B cell (primary cell): ENCODE measurements at regions not wholly inside any gene's neighbourhood (a gene's known extent, or its start where the extent isn't known, plus 50 kb on each side); places are given as distances from the start of the nearest gene placed in this dataset.

Source experiments
- ATAC-seq: fragments of 200-7000 bp; cut with Tn5 transposase; one replicate; pipeline ENCODE4 v1.10.0; 2021; ENCODE audit warnings: low read depth, mild to moderate bottlenecking, moderate number of reproducible peaks, moderate library complexity
- CTCF ChIA-PET: fragments of 350-600 bp; sonication (Branson Sonifier 250); formaldehyde crosslinking; loops from one replicate; lab custom pipeline; 2021; ENCODE audit warnings: antibody characterized with exemption, inconsistent platforms; lab: Charles Lee
- POLR2A ChIA-PET: fragments of 350-600 bp; sonication (Branson Sonifier 250); formaldehyde crosslinking; loops from one replicate; lab custom pipeline; 2021; ENCODE audit warnings: antibody characterized with exemption; lab: Charles Lee
- DNase-seq: peaks from one replicate; pipeline ENCODE4 v3.0.0; 2013
- H2AFZ ChIP-seq: 2 replicates; pipeline ENCODE4 v1.6.1; 2012; ENCODE audit warnings: mild to moderate bottlenecking, low read depth, low read length; ENCODE audit not compliant: insufficient read depth, poor library complexity, severe bottlenecking
- H3K27ac ChIP-seq, 2 donors: 1 replicate in 1 of 2; 2 replicates in 1 of 2; pipeline ENCODE4 v1.5.1; 2012 to 2013; ENCODE audit warnings: low read length in 2 of 2, mild to moderate bottlenecking in 2 of 2, moderate library complexity in 1 of 2
- H3K27me3 ChIP-seq, 4 experiments: fragments of 200-600 bp in 1 of 4; sonication (generic) in 1 of 4; replicated peaks in 1 of 4; 1 replicate in 2 of 4; 2 replicates in 2 of 4; pipeline versions ENCODE4 v1.6.1 to v1.7.0; 2013 to 2016; ENCODE audit warnings: low read length in 3 of 4, mild to moderate bottlenecking in 2 of 4, mixed read lengths in 1 of 4, moderate library complexity in 1 of 4; ENCODE audit not compliant: insufficient read depth in 4 of 4, control insufficient read depth in 3 of 4; ENCODE audit errors: control extremely low read depth in 1 of 4
- H3K36me3 ChIP-seq, 2 experiments: replicated peaks in 1 of 2; 1 replicate in 1 of 2; 2 replicates in 1 of 2; pipeline versions ENCODE4 v1.6.1 to v1.7.1; 2013; ENCODE audit warnings: low read length in 1 of 2; ENCODE audit not compliant: insufficient read depth in 2 of 2, control insufficient read depth in 1 of 2; ENCODE audit errors: control extremely low read depth in 1 of 2, extremely low read depth in 1 of 2
- H3K4me1 ChIP-seq, 2 donors: fragments of 200-600 bp in 1 of 2; sonication (generic) in 1 of 2; 1 replicate in 1 of 2; 2 replicates in 1 of 2; pipeline versions ENCODE4 v1.5.1 to v1.6.1; 2013 to 2017; ENCODE audit warnings: low read length in 2 of 2; ENCODE audit not compliant: control insufficient read depth in 2 of 2, insufficient read depth in 2 of 2
- H3K4me2 ChIP-seq: replicated peaks from 2 replicates; pipeline ENCODE3; 2012; ENCODE audit warnings: mild to moderate bottlenecking, low read depth, low read length; ENCODE audit not compliant: poor library complexity, severe bottlenecking
- H3K4me3 ChIP-seq, 5 experiments: fragments of 200-600 bp in 1 of 5; sonication (generic) in 1 of 5; 1 replicate in 3 of 5; 2 replicates in 2 of 5; pipeline versions ENCODE4 v1.5.1 to v1.7.0; 2011 to 2016; ENCODE audit warnings: low read length in 4 of 5, mild to moderate bottlenecking in 4 of 5, low read depth in 2 of 5, control low read depth in 1 of 5, moderate library complexity in 1 of 5; ENCODE audit not compliant: insufficient read depth in 1 of 5; ENCODE audit errors: control extremely low read depth in 1 of 5, extremely low read depth in 1 of 5
- H3K79me2 ChIP-seq: fragments of 200-600 bp; sonication (generic); one replicate; pipeline ENCODE4 v1.6.0; 2016; ENCODE audit warnings: low read length; ENCODE audit not compliant: control insufficient read depth, insufficient read depth
- H3K9ac ChIP-seq: fragments of 200-600 bp; sonication (generic); 2 replicates; pipeline ENCODE4 v1.6.1; 2017; ENCODE audit warnings: mild to moderate bottlenecking, low read length, moderate library complexity
- H3K9me3 ChIP-seq, 3 donors: one replicate each; pipeline versions ENCODE4 v1.6.1 to v1.7.1; 2013; ENCODE audit warnings: low read length in 2 of 3; ENCODE audit not compliant: control insufficient read depth in 2 of 3, insufficient read depth in 1 of 3; ENCODE audit errors: control extremely low read depth in 1 of 3
- H4K20me1 ChIP-seq: 2 replicates; pipeline ENCODE4 v1.6.0; 2012; ENCODE audit warnings: mild to moderate bottlenecking, low read length; ENCODE audit not compliant: insufficient read depth, control insufficient read depth, poor library complexity, severe bottlenecking
- H3K27ac Mint-ChIP-seq: one replicate; pipeline ENCODE4 v1.8.0; 2021; ENCODE audit warnings: mixed read lengths
- H3K27me3 Mint-ChIP-seq: one replicate; pipeline ENCODE4 v1.8.0; 2021; ENCODE audit warnings: mixed read lengths
- H3K4me1 Mint-ChIP-seq: one replicate; pipeline ENCODE4 v1.8.0; 2021; ENCODE audit warnings: mixed read lengths
- H3K4me3 Mint-ChIP-seq: one replicate; pipeline ENCODE4 v1.8.0; 2021; ENCODE audit warnings: mixed read lengths
- H3K9me3 Mint-ChIP-seq: one replicate; pipeline ENCODE4 v1.8.0; 2022; ENCODE audit warnings: mixed read lengths; ENCODE audit not compliant: insufficient read depth
- CTCF ChIP-seq: fragments of 200-600 bp; IDR thresholded peaks from one replicate; pipeline ENCODE4 v1.8.0; 2022; ENCODE audit warnings: antibody characterized with exemption, mild to moderate bottlenecking
- EZH2 ChIP-seq: IDR thresholded peaks from 2 replicates; pipeline ENCODE4 v1.6.1; 2012; ENCODE audit warnings: borderline replicate concordance, low read depth, mild to moderate bottlenecking, moderate library complexity, low read length; ENCODE audit not compliant: insufficient read depth, poor library complexity, severe bottlenecking
- WGBS: methylation state at CpG from one replicate; pipeline ENCODE4 v1.1.5; 2013; ENCODE audit warnings: missing lambda C conversion rate; ENCODE audit not compliant: insufficient coverage; 5-methylcytosine and 5-hydroxymethylcytosine counted together
- intact Hi-C: fragments of 100-400 bp; cut with micrococcal nuclease; formaldehyde crosslinking; loops from one replicate; pipeline ENCODE4 v1.10.0; 2022

- Histone ChIP-seq H3K4me3 (no peak overlapping the region), H3K79me2 (no peaks in the 10 kb centered on the region), H4K20me1 (no peaks in the 10 kb centered on the region), H3K36me3 (no peaks in the 10 kb centered on the region), H3K4me1 (no peaks in the 10 kb centered on the region), H3K9ac (no peak overlapping the region), H3K4me2 (no peak overlapping the region), H2AFZ (no peak overlapping the region), H3K27ac (no peak overlapping the region), H3K9me3 (peaks cover 0 to 2% (median 0%) of the 10 kb centered on the region in 3 donors), H3K27me3 (no peaks in the 10 kb centered on the region)
- POLR2A ChIA-PET: no interaction called here
- intact Hi-C loops: no loop called here
- H3K9me3 Mint-ChIP-seq: no peaks in the 10 kb centered on the region
- CTCF ChIA-PET: no interaction called here
- no peak for DNase-seq
- H3K27me3 Mint-ChIP-seq: no peaks in the 10 kb centered on the region
- H3K4me1 Mint-ChIP-seq: no peaks in the 10 kb centered on the region
- no peak overlapping the region for H3K4me3 Mint-ChIP-seq
- TF ChIP-seq EZH2 (no peak), CTCF (no peak)
- no CpG with 5 or more reads among the region's 2 CpGs for WGBS
- no peak for ATAC-seq
- no peak overlapping the region for H3K27ac Mint-ChIP-seq
Measured at GRCh38 chr14:38070061-38070588, 137.6 kb upstream of the SSTR1 start.

- Histone ChIP-seq H3K4me2 (no peak overlapping the region), H3K27me3 (no peaks in the 10 kb centered on the region), H3K36me3 (no peaks in the 10 kb centered on the region), H3K9ac (no peak overlapping the region), H3K27ac (no peak overlapping the region), H3K9me3 (peaks cover 0 to 3% (median 0%) of the 10 kb centered on the region in 3 donors), H3K79me2 (no peaks in the 10 kb centered on the region), H3K4me3 (no peak overlapping the region), H3K4me1 (no peaks in the 10 kb centered on the region), H2AFZ (no peak overlapping the region), H4K20me1 (no peaks in the 10 kb centered on the region)
- ChIA-PET CTCF (no interaction called here), POLR2A (no interaction called here)
- Mint-ChIP-seq H3K27me3 (no peaks in the 10 kb centered on the region), H3K27ac (no peak overlapping the region), H3K4me3 (no peak overlapping the region), H3K9me3 (no peaks in the 10 kb centered on the region), H3K4me1 (no peaks in the 10 kb centered on the region)
- WGBS: no CpG with 5 or more reads among the region's 4 CpGs
- ATAC-seq (no peak), DNase-seq (no peak)
- no peak for TF ChIP-seq EZH2
- TF ChIP-seq CTCF: no peak
- intact Hi-C loops: no loop called here
Measured at GRCh38 chr14:38073641-38074040, 134.1 kb upstream of the SSTR1 start.
